Fibroblast of villous mesenchyme (primary cell): ENCODE measurements at regions not wholly inside any gene's neighbourhood (a gene's known extent, or its start where the extent isn't known, plus 50 kb on each side); places are given as distances from the start of the nearest gene placed in this dataset.

Experiments
- DNase-seq: peaks from one replicate; pipeline ENCODE4 v3.0.0-alpha.2; 2010; ENCODE audit warnings: low read depth
- H3K4me3 ChIP-seq: 2 replicates; pipeline ENCODE4 v1.5.1; 2011; ENCODE audit warnings: low read depth, mild to moderate bottlenecking, low read length
- TF ChIP-seq, protein P1 (sequence below): IDR thresholded peaks from 2 replicates; pipeline ENCODE4 v1.5.1; 2012; ENCODE audit warnings: low read depth, mild to moderate bottlenecking, low read length; ENCODE audit not compliant: insufficient read depth

DNA sequence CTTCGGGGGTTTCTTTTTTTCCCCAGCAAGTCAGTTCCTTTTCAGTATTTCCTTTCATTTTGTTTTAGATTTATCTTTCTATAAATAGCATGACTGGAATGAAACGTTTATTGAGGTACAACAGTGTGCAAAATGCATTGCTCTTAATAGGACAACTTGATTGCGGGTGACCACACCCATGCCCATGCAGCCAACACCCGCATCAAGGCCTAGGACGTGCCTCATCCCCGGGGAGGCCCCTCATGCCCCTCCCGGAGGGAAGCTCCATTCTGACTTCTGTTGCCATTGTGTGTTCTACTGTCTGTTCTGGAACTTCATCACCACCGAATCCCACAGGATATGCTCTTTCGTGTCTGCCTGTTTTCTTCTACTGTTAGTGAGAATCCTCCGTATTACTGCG, 82.2 kb downstream of the RPS6KA4 start:
- H3K4me3 ChIP-seq: no peak overlapping the region
- TF ChIP-seq, protein P1, sequence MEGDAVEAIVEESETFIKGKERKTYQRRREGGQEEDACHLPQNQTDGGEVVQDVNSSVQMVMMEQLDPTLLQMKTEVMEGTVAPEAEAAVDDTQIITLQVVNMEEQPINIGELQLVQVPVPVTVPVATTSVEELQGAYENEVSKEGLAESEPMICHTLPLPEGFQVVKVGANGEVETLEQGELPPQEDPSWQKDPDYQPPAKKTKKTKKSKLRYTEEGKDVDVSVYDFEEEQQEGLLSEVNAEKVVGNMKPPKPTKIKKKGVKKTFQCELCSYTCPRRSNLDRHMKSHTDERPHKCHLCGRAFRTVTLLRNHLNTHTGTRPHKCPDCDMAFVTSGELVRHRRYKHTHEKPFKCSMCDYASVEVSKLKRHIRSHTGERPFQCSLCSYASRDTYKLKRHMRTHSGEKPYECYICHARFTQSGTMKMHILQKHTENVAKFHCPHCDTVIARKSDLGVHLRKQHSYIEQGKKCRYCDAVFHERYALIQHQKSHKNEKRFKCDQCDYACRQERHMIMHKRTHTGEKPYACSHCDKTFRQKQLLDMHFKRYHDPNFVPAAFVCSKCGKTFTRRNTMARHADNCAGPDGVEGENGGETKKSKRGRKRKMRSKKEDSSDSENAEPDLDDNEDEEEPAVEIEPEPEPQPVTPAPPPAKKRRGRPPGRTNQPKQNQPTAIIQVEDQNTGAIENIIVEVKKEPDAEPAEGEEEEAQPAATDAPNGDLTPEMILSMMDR: no peak
- DNase-seq: no peak

DNA sequence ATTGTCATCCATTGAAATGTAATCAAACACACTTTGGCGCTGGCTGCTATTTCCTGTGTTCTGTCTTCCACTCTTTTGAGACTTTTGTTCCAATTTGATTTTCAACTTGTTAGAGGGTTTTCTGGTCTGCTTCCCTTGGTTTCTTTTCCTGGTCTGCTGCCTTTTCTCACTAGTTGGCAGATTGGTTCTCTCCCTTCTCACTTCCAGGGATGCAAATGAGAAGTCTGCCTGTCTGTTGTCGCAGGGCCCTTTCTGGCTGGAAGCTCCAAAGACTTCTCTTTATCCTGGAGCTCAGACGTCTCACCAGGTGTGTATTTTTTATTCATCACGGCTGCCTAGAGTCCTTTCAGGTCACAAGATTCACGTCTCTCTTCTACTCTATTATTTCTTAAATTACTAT, 84.0 kb downstream of the RPS6KA4 start:
- no peak for DNase-seq
- H3K4me3 ChIP-seq: no peak overlapping the region
- TF ChIP-seq, protein P1: no peak

DNA sequence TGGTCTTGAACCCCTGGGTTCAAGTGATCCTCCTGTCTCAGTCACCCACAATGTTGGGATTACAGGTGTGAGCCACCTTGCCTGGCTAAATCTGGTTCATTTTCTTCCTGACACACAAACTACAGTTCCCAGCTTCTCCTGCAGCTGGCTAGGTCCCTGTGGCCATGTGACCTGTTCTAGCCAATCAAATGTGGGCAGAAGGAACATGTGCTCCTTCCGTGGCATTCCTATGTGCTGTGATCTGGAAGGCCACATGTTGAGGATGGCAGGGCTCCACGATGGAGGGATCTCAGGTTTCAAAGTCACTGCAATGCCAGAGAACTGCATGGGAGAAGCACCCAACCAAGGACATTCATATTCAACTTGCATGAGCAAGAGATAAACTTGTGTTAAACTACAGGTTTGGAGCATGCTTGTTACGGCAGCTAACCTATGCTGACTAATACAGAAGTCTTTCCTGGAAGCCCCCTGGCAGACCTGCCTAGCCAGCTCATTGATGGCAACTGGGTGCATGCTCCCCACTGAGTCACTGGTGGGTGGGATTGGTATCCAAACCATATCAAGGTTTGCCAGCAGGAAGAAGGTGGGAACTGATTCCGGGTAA, 86.0 kb downstream of the RPS6KA4 start:
- DNase-seq: no peak
- no peak overlapping the region for H3K4me3 ChIP-seq
- TF ChIP-seq, protein P1: no peak

DNA sequence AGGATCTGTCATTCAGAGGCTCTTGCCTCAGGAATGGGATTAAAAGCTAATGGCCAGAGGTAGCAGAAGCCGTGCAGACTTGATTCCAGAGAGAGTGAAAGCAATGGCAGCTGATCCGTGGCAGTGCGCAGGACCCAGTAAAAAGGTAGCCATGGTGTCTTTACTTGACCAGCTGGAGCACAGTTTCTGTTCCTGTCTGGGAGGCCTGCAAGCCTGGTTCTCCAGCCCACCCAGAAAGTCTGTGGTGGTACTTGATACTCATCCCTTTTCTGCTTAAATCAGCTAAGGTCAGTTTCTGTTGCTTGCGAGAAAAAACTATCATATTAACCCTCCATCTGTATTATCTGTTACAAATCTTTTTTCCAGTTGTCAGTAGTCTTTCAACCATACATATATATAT, 86.7 kb downstream of the RPS6KA4 start:
- TF ChIP-seq, protein P1: no peak
- no peak for DNase-seq

DNA sequence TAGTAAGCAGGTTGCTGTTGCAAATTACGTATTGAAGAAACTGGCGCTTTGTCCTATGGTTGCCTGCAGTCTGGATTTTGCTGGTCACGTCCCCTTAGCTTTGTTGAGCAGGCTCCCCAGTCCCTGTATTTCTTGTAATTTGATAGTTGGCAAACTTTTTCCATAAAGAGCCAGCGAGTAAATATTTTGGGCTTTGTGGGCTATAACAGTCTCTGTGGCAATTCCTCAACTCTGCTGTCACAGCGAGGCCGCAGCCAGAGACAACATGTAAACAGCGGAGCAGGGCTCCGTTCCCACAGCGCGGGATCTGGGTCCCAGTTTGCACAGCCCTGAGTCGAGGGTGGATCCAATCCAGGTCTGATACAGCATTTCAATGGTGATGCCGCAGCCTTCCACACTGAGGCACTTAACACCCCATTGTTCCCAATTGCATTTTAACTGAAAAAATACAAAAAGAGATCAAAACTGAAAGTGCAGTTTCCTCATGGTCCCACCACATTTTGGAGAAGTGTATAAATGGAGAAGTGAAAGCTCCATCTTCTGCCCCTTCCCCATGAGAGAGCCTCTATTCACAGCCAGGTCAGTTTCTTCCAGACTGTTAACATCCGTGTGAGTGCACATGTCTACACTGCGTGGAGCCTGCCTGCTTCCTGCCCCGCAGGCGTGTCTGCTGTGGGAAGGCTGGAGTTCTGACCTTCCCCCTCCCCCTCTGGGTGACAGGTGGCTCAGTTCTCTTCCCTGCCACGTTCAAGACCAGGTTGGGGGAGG, 89.1 kb downstream of the RPS6KA4 start:
- TF ChIP-seq, protein P1: no peak
- DNase-seq: peak; percentile 30

More for the DNA sequence above, 86.7 kb downstream of the RPS6KA4 start:
- no peak overlapping the region for H3K4me3 ChIP-seq

DNA sequence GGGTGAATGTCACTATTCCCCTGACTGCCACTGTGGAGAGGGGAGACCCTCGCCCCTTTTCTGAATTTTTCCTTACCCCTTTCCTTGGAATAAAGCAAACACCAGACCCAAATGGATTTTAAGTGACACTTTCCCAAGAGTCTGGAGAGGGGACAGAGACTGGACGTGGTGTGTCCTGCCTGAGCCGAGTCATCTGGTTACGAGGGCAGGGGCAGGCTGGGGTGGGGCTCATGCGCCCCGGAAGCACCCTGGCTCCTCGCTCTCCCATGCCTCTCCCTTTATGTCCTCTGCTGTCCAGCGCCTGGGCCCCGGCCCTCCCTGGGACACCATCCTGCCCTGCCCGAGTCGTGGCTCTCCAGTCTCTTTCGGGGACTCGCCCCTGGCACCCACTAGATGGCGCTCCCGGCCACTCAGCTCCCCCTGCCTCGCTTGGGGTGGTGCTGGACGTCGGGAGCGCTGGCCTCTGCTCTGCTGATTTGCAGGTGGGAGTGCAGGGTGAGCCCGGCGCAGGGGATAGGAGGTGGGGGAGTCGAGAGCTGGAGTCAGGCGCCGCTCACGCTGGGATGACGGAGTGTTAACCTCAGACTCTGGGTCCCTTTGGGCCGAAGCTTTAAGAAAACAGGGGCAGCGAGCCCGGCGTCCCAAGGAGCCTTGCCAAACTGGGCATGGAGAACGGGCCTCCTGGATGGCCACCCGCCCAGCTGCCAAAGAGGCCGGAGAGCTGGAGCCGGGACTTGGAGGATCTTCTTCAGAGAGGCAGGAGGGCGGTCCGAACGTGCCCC, 89.8 kb downstream of the RPS6KA4 start:
- no peak overlapping the region for H3K4me3 ChIP-seq
- DNase-seq: peak; percentile 59

More for the DNA sequence above, 89.1 kb downstream of the RPS6KA4 start:
- H3K4me3 ChIP-seq: peak overlapping the region; percentile 21

More for the DNA sequence above, 89.8 kb downstream of the RPS6KA4 start:
- TF ChIP-seq, protein P1: peak; percentile 88
